HPDE6-E6E7 (cell line): ENCODE measurements at regions not wholly inside any gene's neighbourhood (a gene's known extent, or its start where the extent isn't known, plus 50 kb on each side); places are given as distances from the start of the nearest gene placed in this dataset.

ENCODE experiments used
- DNase-seq: peaks from one replicate; pipeline ENCODE4 v3.0.0; 2011; ENCODE audit warnings: missing footprints; ENCODE audit errors: extremely low spot score

GRCh38 chr12:115261691-115262398 is 577.9 kb upstream of the TBX3 start:
- DNase-seq, result no peak

- DNase-seq, result no peak
These were observed 577.0 kb upstream of the TBX3 start for GRCh38 chr12:115260762-115261675.

- no peak for DNase-seq
These were observed 576.2 kb upstream of the TBX3 start for GRCh38 chr12:115259968-115260747.

- DNase-seq, result peak; percentile 83
These were observed 573.8 kb upstream of the TBX3 start for GRCh38 chr12:115257791-115258190.

- DNase-seq, result no peak
These were observed 572.0 kb upstream of the TBX3 start for GRCh38 chr12:115255962-115256361.

GRCh38 chr12:115255257-115255656 is 571.3 kb upstream of the TBX3 start:
- no peak for DNase-seq

- DNase-seq, result no peak
These were observed 569.1 kb upstream of the TBX3 start for GRCh38 chr12:115253049-115253448.

- no peak for DNase-seq
These were observed 567.8 kb upstream of the TBX3 start for GRCh38 chr12:115251727-115252126.

- no peak for DNase-seq
These were observed 565.8 kb upstream of the TBX3 start for GRCh38 chr12:115249671-115250278.

- DNase-seq, result no peak
These were observed 561.0 kb upstream of the TBX3 start for GRCh38 chr12:115245020-115245419.

GRCh38 chr12:115243933-115244628 is 560.1 kb upstream of the TBX3 start:
- DNase-seq, result no peak

GRCh38 chr12:115240251-115240650 is 556.3 kb upstream of the TBX3 start:
- DNase-seq, result no peak

GRCh38 chr12:115235880-115236279 is 551.9 kb upstream of the TBX3 start:
- DNase-seq, result no peak

- no peak for DNase-seq
These were observed 550.0 kb upstream of the TBX3 start for GRCh38 chr12:115233891-115234543.

GRCh38 chr12:115232455-115233156 is 548.6 kb upstream of the TBX3 start:
- no peak for DNase-seq

- DNase-seq, result no peak
These were observed 546.6 kb upstream of the TBX3 start for GRCh38 chr12:115230606-115231005.

- no peak for DNase-seq
These were observed 545.5 kb upstream of the TBX3 start for GRCh38 chr12:115229517-115229916.

GRCh38 chr12:115228434-115228833 is 544.5 kb upstream of the TBX3 start:
- DNase-seq, result no peak

GRCh38 chr12:115227137-115227615 is 543.2 kb upstream of the TBX3 start:
- DNase-seq, result peak; percentile 76

GRCh38 chr12:115225845-115226244 is 541.9 kb upstream of the TBX3 start:
- DNase-seq, result no peak
